MM.1S (cell line): ENCODE measurements at regions not wholly inside any gene's neighbourhood (a gene's known extent, or its start where the extent isn't known, plus 50 kb on each side); places are given as distances from the start of the nearest gene placed in this dataset.

ENCODE experiments used
- DNase-seq: peaks from one replicate; pipeline ENCODE4 v3.0.0-alpha.2; 2015
- H2AFZ ChIP-seq: fragments of 300-600 bp; sonication (generic); 2 replicates; pipeline ENCODE4 v1.6.0; 2016; ENCODE audit warnings: antibody characterized with exemption, low read length
- H3F3A ChIP-seq: fragments of 300-600 bp; sonication (generic); 2 replicates; pipeline ENCODE4 v1.6.1; 2016; ENCODE audit warnings: mild to moderate bottlenecking, antibody characterized with exemption, low read length, moderate library complexity, mixed read lengths; ENCODE audit not compliant: insufficient read depth
- H3K27ac ChIP-seq: fragments of 300-600 bp; sonication (generic); 2 replicates; pipeline ENCODE4 v1.5.1; 2016; ENCODE audit warnings: mild to moderate bottlenecking, low read length
- H3K27me3 ChIP-seq: fragments of 300-600 bp; sonication (generic); replicated peaks from 2 replicates; pipeline ENCODE4 v1.6.0; 2016; ENCODE audit warnings: low read length; ENCODE audit not compliant: insufficient read depth
- H3K36me3 ChIP-seq: fragments of 300-600 bp; sonication (generic); replicated peaks from 2 replicates; pipeline ENCODE4 v1.6.1; 2016; ENCODE audit warnings: mild to moderate bottlenecking, low read length, mixed read lengths; ENCODE audit not compliant: insufficient read depth
- H3K4me1 ChIP-seq: fragments of 300-600 bp; sonication (generic); 2 replicates; pipeline ENCODE4 v1.6.1; 2016; ENCODE audit warnings: low read length, mixed read lengths
- H3K4me2 ChIP-seq: fragments of 300-600 bp; sonication (generic); 2 replicates; pipeline ENCODE4 v1.6.0; 2016; ENCODE audit warnings: low read depth, low read length
- H3K4me3 ChIP-seq: fragments of 300-600 bp; sonication (generic); 2 replicates; pipeline ENCODE4 v1.5.1; 2016; ENCODE audit warnings: low read length, mixed read lengths
- H3K79me2 ChIP-seq: fragments of 300-600 bp; sonication (generic); 2 replicates; pipeline ENCODE4 v1.6.1; 2016; ENCODE audit warnings: mixed run types, low read length, mixed read lengths
- H3K9ac ChIP-seq: fragments of 300-600 bp; sonication (generic); 2 replicates; pipeline ENCODE4 v1.6.1; 2016; ENCODE audit warnings: low read length, mixed read lengths
- H3K9me2 ChIP-seq: fragments of 300-600 bp; sonication (generic); replicated peaks from 2 replicates; pipeline ENCODE4 v1.6.1; 2016; ENCODE audit warnings: mild to moderate bottlenecking, low read length, mixed read lengths; ENCODE audit not compliant: insufficient read depth
- H3K9me3 ChIP-seq: fragments of 300-600 bp; sonication (generic); replicated peaks from 2 replicates; pipeline ENCODE4 v1.6.1; 2016; ENCODE audit warnings: mild to moderate bottlenecking, low read length, mixed read lengths; ENCODE audit not compliant: insufficient read depth
- H4K20me1 ChIP-seq: fragments of 300-600 bp; sonication (generic); 2 replicates; pipeline ENCODE4 v1.6.1; 2016; ENCODE audit warnings: mild to moderate bottlenecking, low read length, moderate library complexity, mixed read lengths; ENCODE audit not compliant: insufficient read depth
- EZH2 ChIP-seq: fragments of 300-600 bp; sonication (generic); optimal IDR thresholded peaks from 2 replicates; pipeline ENCODE3; 2017; ENCODE audit warnings: low read depth, mild to moderate bottlenecking, antibody characterized with exemption, low read length, mixed read lengths
- EZH2phosphoT487 ChIP-seq: fragments of 300-600 bp; sonication (generic); IDR thresholded peaks from 2 replicates; pipeline ENCODE4 v1.6.1; 2018; ENCODE audit warnings: antibody characterized with exemption, low read length
- TF ChIP-seq, protein P1 (sequence below): fragments of 300-600 bp; sonication (generic); IDR thresholded peaks from 2 replicates; pipeline ENCODE4 v1.5.1; 2016; ENCODE audit warnings: antibody characterized with exemption, low read length, mixed read lengths

DNA sequence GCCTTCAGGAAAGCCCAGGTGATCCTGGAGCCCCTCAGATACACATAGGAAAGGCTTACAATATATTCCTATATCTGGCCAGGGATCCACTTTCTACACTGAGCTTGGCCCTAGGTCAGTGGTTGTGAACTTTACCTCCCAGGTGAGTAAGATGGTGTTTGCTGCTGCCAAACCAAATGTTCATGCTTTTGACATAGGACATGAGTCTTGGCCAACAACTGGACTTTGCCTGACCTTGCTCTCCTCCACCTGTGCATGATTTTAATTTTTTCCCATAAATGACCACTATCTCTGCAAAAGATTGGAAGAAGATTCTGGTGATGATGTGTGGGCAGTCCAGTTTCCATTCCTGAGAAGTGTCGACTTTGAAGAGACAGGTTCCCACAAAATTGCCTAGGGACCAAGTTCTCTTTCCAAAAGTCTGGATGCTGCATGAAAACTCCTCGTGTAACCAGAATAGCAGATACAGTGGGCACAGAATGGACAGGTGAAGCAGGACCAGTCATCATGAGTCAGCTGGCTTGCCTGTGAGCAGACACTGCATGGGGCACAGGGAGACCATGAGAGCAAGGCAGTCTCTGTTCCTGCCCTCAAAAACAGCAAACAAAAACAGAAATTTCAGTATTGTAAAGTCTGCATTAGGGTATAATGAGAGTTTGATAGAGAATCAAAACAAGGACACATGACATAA is 226.4 kb upstream of the MON1B start:
- peaks cover 11% of the 10 kb centered on the region for H3K4me1 ChIP-seq
- H3K4me2 ChIP-seq, result peak overlapping the region; percentile 39; the same call in 1 of the 2 replicates
- no peak overlapping the region for H3K27ac ChIP-seq
- DNase-seq, result no peak
- H3K4me3 ChIP-seq, result no peak overlapping the region
- no peak for TF ChIP-seq EZH2
- H3K36me3 ChIP-seq, result no peaks in the 10 kb centered on the region
- H3K9ac ChIP-seq, result no peak overlapping the region
- no peaks in the 10 kb centered on the region for H3K9me3 ChIP-seq
- no peak overlapping the region for H2AFZ ChIP-seq
- H3K9me2 ChIP-seq, result no peaks in the 10 kb centered on the region
- H3K79me2 ChIP-seq, result no peaks in the 10 kb centered on the region
- no peaks in the 10 kb centered on the region for H4K20me1 ChIP-seq
- peaks cover 8% of the 10 kb centered on the region; the same call in 1 of the 2 replicates for H3K27me3 ChIP-seq
- H3F3A ChIP-seq, result no peaks in the 10 kb centered on the region

DNA sequence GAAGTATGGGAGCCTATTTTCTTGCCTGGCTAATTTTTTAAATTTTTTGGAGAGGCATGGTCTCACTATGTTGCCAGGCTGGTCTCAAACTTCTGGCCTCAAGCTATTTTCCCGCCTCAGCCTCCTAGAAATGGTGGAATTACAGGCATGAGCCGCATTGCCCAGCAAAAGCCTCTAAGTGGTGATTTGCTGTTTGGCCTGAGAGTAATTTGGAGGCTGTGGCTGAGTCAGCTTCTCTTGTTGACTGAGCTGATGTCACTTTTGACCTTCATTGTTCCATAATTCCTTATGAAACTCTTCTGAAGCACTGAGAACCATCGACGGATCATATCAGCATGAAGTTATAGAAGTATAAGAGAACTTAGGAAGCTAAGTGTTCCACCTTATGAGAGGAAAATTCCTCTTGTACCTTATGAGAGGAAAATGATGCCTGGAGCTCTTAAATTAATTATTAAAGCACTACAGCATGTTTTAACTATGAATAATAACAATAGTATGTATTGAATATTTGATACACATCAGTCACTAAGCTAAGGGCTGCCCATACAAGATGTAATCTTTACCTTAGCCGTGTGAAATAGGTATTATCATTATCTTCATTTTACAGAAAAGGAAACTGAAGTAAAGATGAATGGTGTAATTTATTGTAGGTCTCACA is 220.8 kb upstream of the MON1B start:
- Histone ChIP-seq H3K27me3 (peaks cover 33% of the 10 kb centered on the region), H3K9me2 (no peaks in the 10 kb centered on the region), H3F3A (no peaks in the 10 kb centered on the region), H3K9ac (no peak overlapping the region), H3K79me2 (no peaks in the 10 kb centered on the region), H3K9me3 (no peaks in the 10 kb centered on the region), H3K4me2 (no peak overlapping the region), H3K4me1 (no peaks in the 10 kb centered on the region), H3K36me3 (no peaks in the 10 kb centered on the region), H2AFZ (no peak overlapping the region), H3K4me3 (no peak overlapping the region), H4K20me1 (no peaks in the 10 kb centered on the region), H3K27ac (no peak overlapping the region)
- DNase-seq, result no peak
- TF ChIP-seq EZH2, result no peak

DNA sequence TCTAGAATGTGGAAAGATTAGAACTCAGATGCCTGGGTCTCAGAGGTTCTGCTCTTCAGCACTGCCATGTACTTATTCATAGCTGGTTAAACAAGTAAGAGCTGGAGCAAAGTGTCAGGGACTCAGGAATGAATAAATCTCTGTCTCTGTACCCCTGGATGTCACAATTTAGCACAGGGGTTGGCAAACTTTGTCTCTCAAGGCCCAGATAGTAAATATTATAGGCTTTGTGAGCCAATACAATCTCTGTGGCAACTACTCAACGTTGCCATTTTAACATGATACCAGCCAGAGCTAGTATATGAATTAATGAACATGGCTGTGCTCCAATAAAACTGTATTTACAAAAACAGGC is 220.3 kb upstream of the MON1B start:
- TF ChIP-seq EZH2phosphoT487 (no peak), EZH2 (no peak)
- TF ChIP-seq, protein P1, sequence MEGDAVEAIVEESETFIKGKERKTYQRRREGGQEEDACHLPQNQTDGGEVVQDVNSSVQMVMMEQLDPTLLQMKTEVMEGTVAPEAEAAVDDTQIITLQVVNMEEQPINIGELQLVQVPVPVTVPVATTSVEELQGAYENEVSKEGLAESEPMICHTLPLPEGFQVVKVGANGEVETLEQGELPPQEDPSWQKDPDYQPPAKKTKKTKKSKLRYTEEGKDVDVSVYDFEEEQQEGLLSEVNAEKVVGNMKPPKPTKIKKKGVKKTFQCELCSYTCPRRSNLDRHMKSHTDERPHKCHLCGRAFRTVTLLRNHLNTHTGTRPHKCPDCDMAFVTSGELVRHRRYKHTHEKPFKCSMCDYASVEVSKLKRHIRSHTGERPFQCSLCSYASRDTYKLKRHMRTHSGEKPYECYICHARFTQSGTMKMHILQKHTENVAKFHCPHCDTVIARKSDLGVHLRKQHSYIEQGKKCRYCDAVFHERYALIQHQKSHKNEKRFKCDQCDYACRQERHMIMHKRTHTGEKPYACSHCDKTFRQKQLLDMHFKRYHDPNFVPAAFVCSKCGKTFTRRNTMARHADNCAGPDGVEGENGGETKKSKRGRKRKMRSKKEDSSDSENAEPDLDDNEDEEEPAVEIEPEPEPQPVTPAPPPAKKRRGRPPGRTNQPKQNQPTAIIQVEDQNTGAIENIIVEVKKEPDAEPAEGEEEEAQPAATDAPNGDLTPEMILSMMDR, result no peak
- no peak overlapping the region for H3K27ac ChIP-seq

DNA sequence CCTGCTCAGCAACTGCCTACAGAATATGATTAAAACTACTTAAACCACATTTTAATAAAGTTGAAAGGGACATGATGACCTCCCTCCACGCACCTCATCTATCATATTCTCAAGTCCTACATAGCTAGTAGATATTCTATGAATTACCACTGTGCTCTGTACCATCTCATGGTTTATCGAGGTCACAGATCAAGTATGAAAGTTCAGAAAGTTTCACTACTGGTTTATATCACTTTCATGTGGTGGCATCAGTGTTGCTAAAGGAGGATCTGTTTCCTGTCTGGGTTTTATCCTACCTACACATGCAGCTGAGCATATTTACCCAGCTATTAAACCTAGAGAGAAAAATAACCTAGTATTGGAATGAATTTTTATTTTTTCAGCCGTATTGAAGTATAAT is 214.9 kb upstream of the MON1B start:
- Histone ChIP-seq H3K4me2 (no peak overlapping the region), H3K27me3 (peaks cover 45% of the 10 kb centered on the region), H3K9me3 (no peaks in the 10 kb centered on the region), H2AFZ (no peak overlapping the region), H3K9ac (no peak overlapping the region), H3K79me2 (no peaks in the 10 kb centered on the region), H3K36me3 (no peaks in the 10 kb centered on the region), H3F3A (no peaks in the 10 kb centered on the region), H4K20me1 (no peaks in the 10 kb centered on the region), H3K4me1 (peaks cover 7% of the 10 kb centered on the region; the same call in 1 of the 2 replicates), H3K27ac (no peak overlapping the region), H3K4me3 (no peak overlapping the region), H3K9me2 (no peaks in the 10 kb centered on the region)
- TF ChIP-seq, protein P1, result no peak
- TF ChIP-seq EZH2phosphoT487, result no peak
- no peak for TF ChIP-seq EZH2
- peak; percentile 76 for DNase-seq

More for the DNA sequence above, 220.3 kb upstream of the MON1B start:
- Histone ChIP-seq H3K9me2 (no peaks in the 10 kb centered on the region), H3K4me3 (no peak overlapping the region), H3K36me3 (no peaks in the 10 kb centered on the region), H3K4me2 (no peak overlapping the region), H3K4me1 (peaks cover 3% of the 10 kb centered on the region; the same call in 1 of the 2 replicates), H3K9ac (no peak overlapping the region), H2AFZ (no peak overlapping the region), H3K27me3 (peaks cover 38% of the 10 kb centered on the region), H3K9me3 (no peaks in the 10 kb centered on the region), H4K20me1 (no peaks in the 10 kb centered on the region), H3K79me2 (no peaks in the 10 kb centered on the region), H3F3A (no peaks in the 10 kb centered on the region)
- no peak for DNase-seq
